PFSK-1 (cell line): ENCODE measurements at regions not wholly inside any gene's neighbourhood (a gene's known extent, or its start where the extent isn't known, plus 50 kb on each side); places are given as distances from the start of the nearest gene placed in this dataset.

Experiments
- TAF1 ChIP-seq: IDR thresholded peaks from 2 replicates; pipeline ENCODE4 v1.6.1; 2012; ENCODE audit warnings: low read length, control low read depth, borderline replicate concordance; ENCODE audit not compliant: insufficient read depth
- TF ChIP-seq, protein P1 (sequence below), 2 experiments: IDR thresholded peaks; 2 replicates each; pipeline versions ENCODE4 v1.6.1 to v1.8.0; 2011 to 2012; ENCODE audit warnings: low read depth in 2 of 2, low read length in 2 of 2, control low read depth in 1 of 2, inconsistent platforms in 1 of 2, mild to moderate bottlenecking in 1 of 2, moderate library complexity in 1 of 2; ENCODE audit not compliant: insufficient read depth in 1 of 2

- TF ChIP-seq, protein P1, sequence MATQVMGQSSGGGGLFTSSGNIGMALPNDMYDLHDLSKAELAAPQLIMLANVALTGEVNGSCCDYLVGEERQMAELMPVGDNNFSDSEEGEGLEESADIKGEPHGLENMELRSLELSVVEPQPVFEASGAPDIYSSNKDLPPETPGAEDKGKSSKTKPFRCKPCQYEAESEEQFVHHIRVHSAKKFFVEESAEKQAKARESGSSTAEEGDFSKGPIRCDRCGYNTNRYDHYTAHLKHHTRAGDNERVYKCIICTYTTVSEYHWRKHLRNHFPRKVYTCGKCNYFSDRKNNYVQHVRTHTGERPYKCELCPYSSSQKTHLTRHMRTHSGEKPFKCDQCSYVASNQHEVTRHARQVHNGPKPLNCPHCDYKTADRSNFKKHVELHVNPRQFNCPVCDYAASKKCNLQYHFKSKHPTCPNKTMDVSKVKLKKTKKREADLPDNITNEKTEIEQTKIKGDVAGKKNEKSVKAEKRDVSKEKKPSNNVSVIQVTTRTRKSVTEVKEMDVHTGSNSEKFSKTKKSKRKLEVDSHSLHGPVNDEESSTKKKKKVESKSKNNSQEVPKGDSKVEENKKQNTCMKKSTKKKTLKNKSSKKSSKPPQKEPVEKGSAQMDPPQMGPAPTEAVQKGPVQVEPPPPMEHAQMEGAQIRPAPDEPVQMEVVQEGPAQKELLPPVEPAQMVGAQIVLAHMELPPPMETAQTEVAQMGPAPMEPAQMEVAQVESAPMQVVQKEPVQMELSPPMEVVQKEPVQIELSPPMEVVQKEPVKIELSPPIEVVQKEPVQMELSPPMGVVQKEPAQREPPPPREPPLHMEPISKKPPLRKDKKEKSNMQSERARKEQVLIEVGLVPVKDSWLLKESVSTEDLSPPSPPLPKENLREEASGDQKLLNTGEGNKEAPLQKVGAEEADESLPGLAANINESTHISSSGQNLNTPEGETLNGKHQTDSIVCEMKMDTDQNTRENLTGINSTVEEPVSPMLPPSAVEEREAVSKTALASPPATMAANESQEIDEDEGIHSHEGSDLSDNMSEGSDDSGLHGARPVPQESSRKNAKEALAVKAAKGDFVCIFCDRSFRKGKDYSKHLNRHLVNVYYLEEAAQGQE (IDR thresholded peaks at IDR 0.05; ENCODE audit: insufficient read depth in 1 of 2, low read depth in 2 of 2, low read length in 2 of 2) = no peak
- TF ChIP-seq TAF1 = no peak
Observed at GRCh38 chr3:30551927-30552326, 54.5 kb upstream of the TGFBR2 start.
